Smooth muscle cell (in vitro differentiated cells): ENCODE measurements at regions not wholly inside any gene's neighbourhood (a gene's known extent, or its start where the extent isn't known, plus 50 kb on each side); places are given as distances from the start of the nearest gene placed in this dataset.

Experiments used
- DNase-seq: peaks from one replicate; lab custom pipeline; 2025; ENCODE audit not compliant: unreplicated experiment; lab: John Stamatoyannopoulos, UW
- H2AFZ ChIP-seq: fragments of 200-600 bp; sonication (generic); 2 replicates; pipeline ENCODE4 v1.6.0; 2016; ENCODE audit warnings: antibody characterized with exemption, low read depth, mild to moderate bottlenecking
- H3F3A ChIP-seq: fragments of 200-600 bp; sonication (generic); 2 replicates; pipeline ENCODE4 v1.6.0; 2017; ENCODE audit warnings: antibody characterized with exemption, low read depth
- H3K27ac ChIP-seq: fragments of 200-600 bp; sonication (generic); 2 replicates; pipeline ENCODE4 v1.5.1; 2016; ENCODE audit warnings: low read depth, mild to moderate bottlenecking
- H3K27me3 ChIP-seq: fragments of 200-600 bp; sonication (generic); 2 replicates; pipeline ENCODE4 v1.6.1; 2016; ENCODE audit warnings: low read depth, mild to moderate bottlenecking
- H3K36me3 ChIP-seq: fragments of 200-600 bp; sonication (generic); 2 replicates; pipeline ENCODE4 v1.5.1; 2016; ENCODE audit warnings: low read depth
- H3K4me1 ChIP-seq: fragments of 200-600 bp; sonication (generic); 2 replicates; pipeline ENCODE4 v1.5.1; 2016; ENCODE audit warnings: low read depth
- H3K4me2 ChIP-seq: fragments of 200-600 bp; sonication (generic); 2 replicates; pipeline ENCODE4 v1.6.0; 2016; ENCODE audit warnings: mild to moderate bottlenecking
- H3K4me3 ChIP-seq: fragments of 200-600 bp; sonication (generic); 2 replicates; pipeline ENCODE4 v1.5.1; 2016; ENCODE audit warnings: mild to moderate bottlenecking
- H3K79me2 ChIP-seq: fragments of 200-600 bp; sonication (generic); 2 replicates; pipeline ENCODE4 v1.6.0; 2016; ENCODE audit warnings: low read depth, mild to moderate bottlenecking
- H3K9ac ChIP-seq: fragments of 200-600 bp; sonication (generic); 2 replicates; pipeline ENCODE4 v1.6.0; 2016; ENCODE audit warnings: low read depth
- H3K9me3 ChIP-seq: fragments of 200-600 bp; sonication (generic); replicated peaks from 2 replicates; pipeline ENCODE4 v1.5.1; 2016; ENCODE audit warnings: low read depth
- H4K20me1 ChIP-seq: fragments of 200-600 bp; sonication (generic); 2 replicates; pipeline ENCODE4 v1.6.0; 2016; ENCODE audit warnings: low read depth
- WGBS: methylation state at CpG from one replicate; pipeline ENCODE4 v1.1.7; 2016; ENCODE audit warnings: low lambda C conversion rate; 5-methylcytosine and 5-hydroxymethylcytosine counted together
- TF ChIP-seq, protein P1 (sequence below): fragments of 200-600 bp; sonication (generic); IDR thresholded peaks from 2 replicates; pipeline ENCODE4 v1.5.1; 2017; ENCODE audit warnings: borderline replicate concordance, mild to moderate bottlenecking, antibody characterized with exemption; ENCODE audit not compliant: insufficient read depth, poor library complexity, severe bottlenecking

DNA sequence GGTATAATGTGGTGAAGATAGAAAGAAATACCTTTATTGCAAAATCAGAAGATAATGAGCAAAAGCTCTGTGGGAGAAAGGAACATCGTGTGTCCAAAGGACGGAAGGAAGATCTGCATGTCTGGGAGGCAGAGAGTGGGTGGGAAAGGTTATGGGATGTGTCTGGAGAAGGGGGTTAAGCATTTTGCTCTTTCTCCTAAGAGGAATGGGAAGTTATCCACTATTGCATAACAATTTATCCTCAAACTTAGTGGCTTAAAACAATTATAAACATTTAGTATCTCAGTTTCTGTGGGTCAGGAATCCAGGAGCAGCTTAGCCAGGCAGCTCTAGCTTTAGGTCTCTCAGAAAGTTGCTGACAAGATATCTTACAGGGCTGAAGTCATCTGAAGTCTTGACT lies 229.1 kb upstream of the CITED2 start:
- Histone ChIP-seq H3K9ac (peak overlapping the region; percentile 10), H3K27ac (peak overlapping the region; percentile 81), H3K4me2 (peak overlapping the region; percentile 50), H3K9me3 (no peaks in the 10 kb centered on the region), H3K36me3 (no peaks in the 10 kb centered on the region), H2AFZ (peak overlapping the region; percentile 26), H3K79me2 (no peaks in the 10 kb centered on the region), H3K27me3 (no peaks in the 10 kb centered on the region), H3F3A (peaks cover 7% of the 10 kb centered on the region), H3K4me3 (no peak overlapping the region), H4K20me1 (no peaks in the 10 kb centered on the region), H3K4me1 (peaks cover 30% of the 10 kb centered on the region)
- TF ChIP-seq, protein P1, sequence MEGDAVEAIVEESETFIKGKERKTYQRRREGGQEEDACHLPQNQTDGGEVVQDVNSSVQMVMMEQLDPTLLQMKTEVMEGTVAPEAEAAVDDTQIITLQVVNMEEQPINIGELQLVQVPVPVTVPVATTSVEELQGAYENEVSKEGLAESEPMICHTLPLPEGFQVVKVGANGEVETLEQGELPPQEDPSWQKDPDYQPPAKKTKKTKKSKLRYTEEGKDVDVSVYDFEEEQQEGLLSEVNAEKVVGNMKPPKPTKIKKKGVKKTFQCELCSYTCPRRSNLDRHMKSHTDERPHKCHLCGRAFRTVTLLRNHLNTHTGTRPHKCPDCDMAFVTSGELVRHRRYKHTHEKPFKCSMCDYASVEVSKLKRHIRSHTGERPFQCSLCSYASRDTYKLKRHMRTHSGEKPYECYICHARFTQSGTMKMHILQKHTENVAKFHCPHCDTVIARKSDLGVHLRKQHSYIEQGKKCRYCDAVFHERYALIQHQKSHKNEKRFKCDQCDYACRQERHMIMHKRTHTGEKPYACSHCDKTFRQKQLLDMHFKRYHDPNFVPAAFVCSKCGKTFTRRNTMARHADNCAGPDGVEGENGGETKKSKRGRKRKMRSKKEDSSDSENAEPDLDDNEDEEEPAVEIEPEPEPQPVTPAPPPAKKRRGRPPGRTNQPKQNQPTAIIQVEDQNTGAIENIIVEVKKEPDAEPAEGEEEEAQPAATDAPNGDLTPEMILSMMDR, result no peak
- WGBS, result 24% methylated on average over 2 of the region's 2 CpGs
- no peak for DNase-seq

DNA sequence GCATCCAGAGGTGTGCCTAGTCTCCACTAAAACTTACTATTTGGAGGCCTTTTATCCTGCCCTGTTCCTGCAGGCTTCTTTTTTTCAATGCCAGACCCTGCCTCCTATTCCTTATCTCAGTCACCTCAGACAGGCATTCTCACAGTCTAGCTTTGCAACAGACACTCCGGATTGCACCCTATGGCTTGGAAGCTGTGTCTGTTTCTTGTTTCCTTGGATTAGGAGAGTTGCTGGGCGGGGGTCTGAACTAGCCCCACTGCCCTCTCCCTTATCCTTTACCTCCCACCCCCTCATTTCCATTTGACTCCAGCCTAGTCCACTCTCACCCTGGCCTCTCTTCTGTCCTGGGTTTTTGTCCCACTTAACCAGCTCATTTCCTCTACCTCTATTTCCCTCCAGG lies 228.1 kb upstream of the CITED2 start:
- WGBS, result 18% methylated on average over 2 of the region's 2 CpGs
- no peaks in the 10 kb centered on the region for H3K36me3 ChIP-seq
- TF ChIP-seq, protein P1, result no peak
- DNase-seq, result no peak
- no peaks in the 10 kb centered on the region for H3K27me3 ChIP-seq
- H3K79me2 ChIP-seq, result no peaks in the 10 kb centered on the region
- no peaks in the 10 kb centered on the region for H3K9me3 ChIP-seq
- H3F3A ChIP-seq, result peaks cover 8% of the 10 kb centered on the region
- H3K27ac ChIP-seq, result peak overlapping the region; percentile 81
- no peak overlapping the region for H3K4me3 ChIP-seq
- no peaks in the 10 kb centered on the region for H4K20me1 ChIP-seq
- H3K4me1 ChIP-seq, result peaks cover 27% of the 10 kb centered on the region
- peak overlapping the region; percentile 26 for H2AFZ ChIP-seq
- H3K9ac ChIP-seq, result peak overlapping the region; percentile 10
- peak overlapping the region; percentile 35 for H3K4me2 ChIP-seq

DNA sequence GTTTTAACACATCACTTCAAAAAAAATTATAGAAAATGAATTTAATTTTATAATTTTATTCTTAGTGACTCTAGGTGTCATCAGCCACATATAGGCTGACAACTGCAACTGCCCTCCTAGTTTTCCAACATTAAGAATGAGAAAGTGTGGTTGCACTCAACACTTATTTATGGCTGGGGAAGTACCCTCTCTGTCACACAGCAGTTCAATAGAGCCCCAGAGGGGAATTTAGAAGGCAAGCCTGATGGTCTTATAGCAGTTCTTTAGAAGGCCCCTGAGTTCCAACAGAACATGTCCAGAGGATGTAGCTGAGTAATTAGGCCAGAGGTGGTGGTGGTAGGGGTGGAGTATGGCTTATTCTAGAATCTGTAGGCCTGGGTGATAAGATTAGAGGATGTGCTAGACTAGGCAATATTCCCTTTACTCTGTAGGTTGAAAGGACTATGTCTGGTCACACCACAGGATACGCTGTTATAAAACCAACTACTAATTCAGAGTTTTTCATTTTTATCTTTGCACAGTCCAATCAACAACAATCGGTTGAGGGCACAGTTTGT lies 226.5 kb upstream of the CITED2 start:
- Histone ChIP-seq H3F3A (peaks cover 22% of the 10 kb centered on the region), H3K4me3 (no peak overlapping the region), H3K36me3 (no peaks in the 10 kb centered on the region), H3K4me2 (no peak overlapping the region), H3K9me3 (no peaks in the 10 kb centered on the region), H3K79me2 (no peaks in the 10 kb centered on the region), H4K20me1 (no peaks in the 10 kb centered on the region), H3K27me3 (no peaks in the 10 kb centered on the region), H3K9ac (no peak overlapping the region), H2AFZ (no peak overlapping the region), H3K27ac (peak overlapping the region; percentile 35), H3K4me1 (peaks cover 42% of the 10 kb centered on the region)
- no peak for DNase-seq
- 30% methylated on average over 2 of the region's 2 CpGs for WGBS
- TF ChIP-seq, protein P1, result no peak

DNA sequence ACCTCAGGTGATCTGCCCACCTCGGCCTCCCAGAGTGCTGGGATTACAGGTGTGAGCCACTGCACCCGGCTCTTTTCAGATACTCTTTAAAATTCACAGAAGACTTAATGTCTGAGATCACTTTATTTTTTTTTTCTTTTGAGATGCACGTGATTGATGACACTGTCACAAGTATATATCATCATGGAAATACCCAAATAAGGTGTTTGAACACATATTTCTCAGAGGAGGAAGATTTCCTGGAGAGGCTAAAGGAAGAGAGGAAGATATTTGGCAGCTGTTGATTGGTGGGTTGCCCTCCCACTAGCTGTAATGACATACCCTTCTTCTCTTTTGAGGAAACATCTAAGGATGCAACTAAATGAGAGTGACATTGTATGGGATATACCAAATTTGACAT lies 225.9 kb upstream of the CITED2 start:
- Histone ChIP-seq H3K79me2 (no peaks in the 10 kb centered on the region), H3F3A (peaks cover 25% of the 10 kb centered on the region), H3K27me3 (no peaks in the 10 kb centered on the region), H3K4me1 (peaks cover 49% of the 10 kb centered on the region), H3K9me3 (no peaks in the 10 kb centered on the region), H3K4me2 (no peak overlapping the region), H3K4me3 (no peak overlapping the region), H2AFZ (no peak overlapping the region), H3K36me3 (no peaks in the 10 kb centered on the region), H3K9ac (no peak overlapping the region), H3K27ac (no peak overlapping the region), H4K20me1 (no peaks in the 10 kb centered on the region)
- no peak for DNase-seq
- TF ChIP-seq, protein P1, result no peak
- whole genome bisulfite sequencing, result 97% methylated on average over 3 of the region's 3 CpGs
